GM12872 (cell line): ENCODE measurements at regions not wholly inside any gene's neighbourhood (a gene's known extent, or its start where the extent isn't known, plus 50 kb on each side); places are given as distances from the start of the nearest gene placed in this dataset.

Source experiments
- CTCF ChIP-seq: IDR thresholded peaks from 3 replicates; pipeline ENCODE4 v1.5.1; 2011; ENCODE audit warnings: low read depth, mild to moderate bottlenecking, low read length, moderate library complexity; ENCODE audit not compliant: insufficient read depth

- TF ChIP-seq CTCF: no peak
Observed at GRCh38 chr4:133323670-133324069, 174.6 kb downstream of the PCDH10 start.

- peak; percentile 58 for TF ChIP-seq CTCF
Observed at GRCh38 chr4:133320576-133321170, 171.6 kb downstream of the PCDH10 start.

GRCh38 chr4:133316909-133317308 lies 167.8 kb downstream of the PCDH10 start:
- TF ChIP-seq CTCF: no peak

- no peak for TF ChIP-seq CTCF
Observed at GRCh38 chr4:133314991-133315390, 165.9 kb downstream of the PCDH10 start.

GRCh38 chr4:133287396-133287795 lies 138.3 kb downstream of the PCDH10 start:
- TF ChIP-seq CTCF: no peak

GRCh38 chr4:133278591-133278990 lies 129.5 kb downstream of the PCDH10 start:
- no peak for TF ChIP-seq CTCF

GRCh38 chr4:133275246-133275645 lies 126.2 kb downstream of the PCDH10 start:
- TF ChIP-seq CTCF: no peak
